WTC11 (cell line): ENCODE measurements at regions not wholly inside any gene's neighbourhood (a gene's known extent, or its start where the extent isn't known, plus 50 kb on each side); places are given as distances from the start of the nearest gene placed in this dataset.

Experiments used
- ATAC-seq: fragments of 200-7000 bp; cut with Tn5 transposase; 2 replicates; pipeline ENCODE4 v1.10.0; 2021; ENCODE audit warnings: mild to moderate bottlenecking, moderate library complexity
- CTCF ChIA-PET: fragments of 300-600 bp; sonication (Branson Sonifier 250); formaldehyde crosslinking; loops from one replicate; lab custom pipeline; 2021; ENCODE audit warnings: antibody characterized with exemption; lab: Charles Lee
- POLR2A ChIA-PET: fragments of 350-600 bp; sonication (Branson Sonifier 250); formaldehyde crosslinking; loops from one replicate; lab custom pipeline; 2021; ENCODE audit warnings: antibody characterized with exemption; lab: Charles Lee
- DNase-seq: peaks from one replicate; pipeline ENCODE4 v3.0.0; 2021; ENCODE audit warnings: low spot score
- H3K27ac Mint-ChIP-seq: 2 replicates; pipeline ENCODE4 v1.8.0; 2021; ENCODE audit warnings: mixed read lengths
- H3K27me3 Mint-ChIP-seq: 2 replicates; pipeline ENCODE4 v1.8.0; 2021; ENCODE audit warnings: low read depth, mild to moderate bottlenecking, moderate library complexity, mixed read lengths
- H3K36me3 Mint-ChIP-seq: 2 replicates; pipeline ENCODE4 v1.8.0; 2021; ENCODE audit warnings: mixed read lengths
- H3K4me1 Mint-ChIP-seq: 2 replicates; pipeline ENCODE4 v1.8.0; 2022; ENCODE audit warnings: mixed read lengths
- H3K4me3 Mint-ChIP-seq: 2 replicates; pipeline ENCODE4 v1.8.0; 2021; ENCODE audit warnings: mild to moderate bottlenecking, moderate library complexity, mixed read lengths
- H3K9me3 Mint-ChIP-seq: 2 replicates; pipeline ENCODE4 v1.8.0; 2021; ENCODE audit warnings: mixed read lengths
- ESRRA ChIP-seq: sonication (generic); formaldehyde crosslinking; IDR thresholded peaks from 2 replicates; pipeline ENCODE4 v1.8.1; 2022; ENCODE audit warnings: mild to moderate bottlenecking, missing genetic modification reagents, borderline replicate concordance
- ETV6 ChIP-seq: sonication (generic); formaldehyde crosslinking; IDR thresholded peaks from 2 replicates; pipeline ENCODE4 v1.8.1; 2022; ENCODE audit warnings: mild to moderate bottlenecking, missing genetic modification reagents
- NFYB ChIP-seq: sonication (generic); formaldehyde crosslinking; conservative IDR thresholded peaks from 2 replicates; pipeline ENCODE4 v1.8.0; 2022; ENCODE audit warnings: low read depth, missing genetic modification reagents
- NR1H2 ChIP-seq: sonication (generic); formaldehyde crosslinking; IDR thresholded peaks from 2 replicates; pipeline ENCODE4 v1.9.0; 2021; ENCODE audit warnings: mild to moderate bottlenecking, moderate library complexity, missing genetic modification reagents
- OVOL2 ChIP-seq: fragments of 250-450 bp; sonication (Bioruptor Pico); IDR thresholded peaks from 2 replicates; pipeline ENCODE4 v1.9.0; 2021; ENCODE audit warnings: mild to moderate bottlenecking, borderline replicate concordance
- TCF7 ChIP-seq: sonication (generic); formaldehyde crosslinking; IDR thresholded peaks from 2 replicates; pipeline ENCODE4 v1.8.0; 2022; ENCODE audit warnings: mild to moderate bottlenecking, low read depth, missing genetic modification reagents, moderate library complexity
- ZNF317 ChIP-seq: sonication (generic); formaldehyde crosslinking; IDR thresholded peaks from 2 replicates; pipeline ENCODE4 v1.8.1; 2023; ENCODE audit warnings: low read depth, mild to moderate bottlenecking, moderate library complexity, missing genetic modification reagents, borderline replicate concordance
- ZNF396 ChIP-seq: fragments of 250-450 bp; sonication (Bioruptor Pico); IDR thresholded peaks from 2 replicates; pipeline ENCODE4 v1.8.0; 2021; ENCODE audit warnings: mild to moderate bottlenecking, moderate library complexity, borderline replicate concordance
- TF ChIP-seq, protein P1 (sequence below): sonication (generic); formaldehyde crosslinking; IDR thresholded peaks from 2 replicates; pipeline ENCODE4 v1.8.1; 2023; ENCODE audit warnings: mild to moderate bottlenecking, missing genetic modification reagents, borderline replicate concordance
- TF ChIP-seq, protein P2 (sequence below): sonication (generic); formaldehyde crosslinking; IDR thresholded peaks from 2 replicates; pipeline ENCODE4 v1.8.0; 2022; ENCODE audit warnings: missing genetic modification reagents
- TF ChIP-seq, protein P3 (sequence below): fragments of 250-450 bp; sonication (Bioruptor Pico); IDR thresholded peaks from 2 replicates; pipeline ENCODE4 v2.1.2; 2022; ENCODE audit warnings: mild to moderate bottlenecking, moderate library complexity
- TF ChIP-seq, protein P4 (sequence below): fragments of 250-450 bp; sonication (Bioruptor Pico); IDR thresholded peaks from 2 replicates; pipeline ENCODE4 v1.9.0; 2021; ENCODE audit warnings: mild to moderate bottlenecking
- TF ChIP-seq, protein P5 (sequence below): fragments of 250-450 bp; sonication (Bioruptor Pico); IDR thresholded peaks from 2 replicates; pipeline ENCODE4 v1.9.0; 2021; ENCODE audit warnings: mild to moderate bottlenecking, borderline replicate concordance
- TF ChIP-seq, protein P6 (sequence below): sonication (generic); formaldehyde crosslinking; IDR thresholded peaks from 2 replicates; pipeline ENCODE4 v1.8.0; 2023; ENCODE audit warnings: mild to moderate bottlenecking, missing genetic modification reagents
- TF ChIP-seq, protein P7 (sequence below): sonication (generic); formaldehyde crosslinking; IDR thresholded peaks from 2 replicates; pipeline ENCODE4 v1.8.0; 2023; ENCODE audit warnings: missing genetic modification reagents
- TF ChIP-seq, protein P8 (sequence below): sonication (generic); formaldehyde crosslinking; IDR thresholded peaks from 2 replicates; pipeline ENCODE4 v1.8.1; 2023; ENCODE audit warnings: mild to moderate bottlenecking, moderate library complexity, missing genetic modification reagents

DNA sequence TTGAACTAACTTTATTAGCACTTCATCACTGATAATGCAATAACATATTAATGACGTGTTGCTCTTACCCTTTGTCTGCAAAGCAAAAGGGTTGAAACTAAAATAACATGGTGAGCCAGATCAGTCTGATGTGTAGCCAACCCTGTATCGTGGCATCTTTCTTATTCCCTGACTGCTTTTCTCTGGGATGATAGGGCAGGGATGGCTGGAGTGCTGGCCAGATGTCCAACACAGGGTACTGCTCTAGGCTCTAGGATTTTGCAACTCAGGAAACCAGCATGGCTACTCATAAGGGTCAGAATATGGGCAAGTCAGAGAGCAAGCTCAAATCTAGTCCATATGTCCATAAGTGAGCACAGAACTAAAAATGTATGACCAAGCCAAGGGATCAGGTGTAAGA lies 129.1 kb downstream of the SLC17A6 start:
- Mint-ChIP-seq H3K27me3 (no peaks in the 10 kb centered on the region), H3K4me1 (peaks cover 7% of the 10 kb centered on the region; the same call in 1 of the 2 replicates), H3K9me3 (no peaks in the 10 kb centered on the region), H3K27ac (no peak overlapping the region), H3K36me3 (no peaks in the 10 kb centered on the region), H3K4me3 (no peak overlapping the region)
- POLR2A ChIA-PET = no interaction called here
- CTCF ChIA-PET = no interaction called here
- ATAC-seq (no peak), DNase-seq (no peak)
- TF ChIP-seq, protein P1, sequence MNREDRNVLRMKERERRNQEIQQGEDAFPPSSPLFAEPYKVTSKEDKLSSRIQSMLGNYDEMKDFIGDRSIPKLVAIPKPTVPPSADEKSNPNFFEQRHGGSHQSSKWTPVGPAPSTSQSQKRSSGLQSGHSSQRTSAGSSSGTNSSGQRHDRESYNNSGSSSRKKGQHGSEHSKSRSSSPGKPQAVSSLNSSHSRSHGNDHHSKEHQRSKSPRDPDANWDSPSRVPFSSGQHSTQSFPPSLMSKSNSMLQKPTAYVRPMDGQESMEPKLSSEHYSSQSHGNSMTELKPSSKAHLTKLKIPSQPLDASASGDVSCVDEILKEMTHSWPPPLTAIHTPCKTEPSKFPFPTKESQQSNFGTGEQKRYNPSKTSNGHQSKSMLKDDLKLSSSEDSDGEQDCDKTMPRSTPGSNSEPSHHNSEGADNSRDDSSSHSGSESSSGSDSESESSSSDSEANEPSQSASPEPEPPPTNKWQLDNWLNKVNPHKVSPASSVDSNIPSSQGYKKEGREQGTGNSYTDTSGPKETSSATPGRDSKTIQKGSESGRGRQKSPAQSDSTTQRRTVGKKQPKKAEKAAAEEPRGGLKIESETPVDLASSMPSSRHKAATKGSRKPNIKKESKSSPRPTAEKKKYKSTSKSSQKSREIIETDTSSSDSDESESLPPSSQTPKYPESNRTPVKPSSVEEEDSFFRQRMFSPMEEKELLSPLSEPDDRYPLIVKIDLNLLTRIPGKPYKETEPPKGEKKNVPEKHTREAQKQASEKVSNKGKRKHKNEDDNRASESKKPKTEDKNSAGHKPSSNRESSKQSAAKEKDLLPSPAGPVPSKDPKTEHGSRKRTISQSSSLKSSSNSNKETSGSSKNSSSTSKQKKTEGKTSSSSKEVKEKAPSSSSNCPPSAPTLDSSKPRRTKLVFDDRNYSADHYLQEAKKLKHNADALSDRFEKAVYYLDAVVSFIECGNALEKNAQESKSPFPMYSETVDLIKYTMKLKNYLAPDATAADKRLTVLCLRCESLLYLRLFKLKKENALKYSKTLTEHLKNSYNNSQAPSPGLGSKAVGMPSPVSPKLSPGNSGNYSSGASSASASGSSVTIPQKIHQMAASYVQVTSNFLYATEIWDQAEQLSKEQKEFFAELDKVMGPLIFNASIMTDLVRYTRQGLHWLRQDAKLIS = no peak
- TF ChIP-seq OVOL2 (CRISPR knock-in tag) = no peak
- TF ChIP-seq NR1H2 (CRISPR knock-in tag) = no peak
- no peak for TF ChIP-seq ZNF396 (CRISPR knock-in tag)
- no peak for TF ChIP-seq ETV6
- TF ChIP-seq, protein P2, sequence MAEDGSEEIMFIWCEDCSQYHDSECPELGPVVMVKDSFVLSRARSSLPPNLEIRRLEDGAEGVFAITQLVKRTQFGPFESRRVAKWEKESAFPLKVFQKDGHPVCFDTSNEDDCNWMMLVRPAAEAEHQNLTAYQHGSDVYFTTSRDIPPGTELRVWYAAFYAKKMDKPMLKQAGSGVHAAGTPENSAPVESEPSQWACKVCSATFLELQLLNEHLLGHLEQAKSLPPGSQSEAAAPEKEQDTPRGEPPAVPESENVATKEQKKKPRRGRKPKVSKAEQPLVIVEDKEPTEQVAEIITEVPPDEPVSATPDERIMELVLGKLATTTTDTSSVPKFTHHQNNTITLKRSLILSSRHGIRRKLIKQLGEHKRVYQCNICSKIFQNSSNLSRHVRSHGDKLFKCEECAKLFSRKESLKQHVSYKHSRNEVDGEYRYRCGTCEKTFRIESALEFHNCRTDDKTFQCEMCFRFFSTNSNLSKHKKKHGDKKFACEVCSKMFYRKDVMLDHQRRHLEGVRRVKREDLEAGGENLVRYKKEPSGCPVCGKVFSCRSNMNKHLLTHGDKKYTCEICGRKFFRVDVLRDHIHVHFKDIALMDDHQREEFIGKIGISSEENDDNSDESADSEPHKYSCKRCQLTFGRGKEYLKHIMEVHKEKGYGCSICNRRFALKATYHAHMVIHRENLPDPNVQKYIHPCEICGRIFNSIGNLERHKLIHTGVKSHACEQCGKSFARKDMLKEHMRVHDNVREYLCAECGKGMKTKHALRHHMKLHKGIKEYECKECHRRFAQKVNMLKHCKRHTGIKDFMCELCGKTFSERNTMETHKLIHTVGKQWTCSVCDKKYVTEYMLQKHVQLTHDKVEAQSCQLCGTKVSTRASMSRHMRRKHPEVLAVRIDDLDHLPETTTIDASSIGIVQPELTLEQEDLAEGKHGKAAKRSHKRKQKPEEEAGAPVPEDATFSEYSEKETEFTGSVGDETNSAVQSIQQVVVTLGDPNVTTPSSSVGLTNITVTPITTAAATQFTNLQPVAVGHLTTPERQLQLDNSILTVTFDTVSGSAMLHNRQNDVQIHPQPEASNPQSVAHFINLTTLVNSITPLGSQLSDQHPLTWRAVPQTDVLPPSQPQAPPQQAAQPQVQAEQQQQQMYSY (CRISPR knock-in tag) = no peak
- no peak for TF ChIP-seq ESRRA (CRISPR knock-in tag)
- TF ChIP-seq, protein P3, sequence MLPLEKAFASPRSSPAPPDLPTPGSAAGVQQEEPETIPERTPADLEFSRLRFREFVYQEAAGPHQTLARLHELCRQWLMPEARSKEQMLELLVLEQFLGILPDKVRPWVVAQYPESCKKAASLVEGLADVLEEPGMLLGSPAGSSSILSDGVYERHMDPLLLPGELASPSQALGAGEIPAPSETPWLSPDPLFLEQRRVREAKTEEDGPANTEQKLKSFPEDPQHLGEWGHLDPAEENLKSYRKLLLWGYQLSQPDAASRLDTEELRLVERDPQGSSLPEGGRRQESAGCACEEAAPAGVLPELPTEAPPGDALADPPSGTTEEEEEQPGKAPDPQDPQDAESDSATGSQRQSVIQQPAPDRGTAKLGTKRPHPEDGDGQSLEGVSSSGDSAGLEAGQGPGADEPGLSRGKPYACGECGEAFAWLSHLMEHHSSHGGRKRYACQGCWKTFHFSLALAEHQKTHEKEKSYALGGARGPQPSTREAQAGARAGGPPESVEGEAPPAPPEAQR = no peak
- no peak for TF ChIP-seq NFYB (CRISPR knock-in tag)
- TF ChIP-seq, protein P4, sequence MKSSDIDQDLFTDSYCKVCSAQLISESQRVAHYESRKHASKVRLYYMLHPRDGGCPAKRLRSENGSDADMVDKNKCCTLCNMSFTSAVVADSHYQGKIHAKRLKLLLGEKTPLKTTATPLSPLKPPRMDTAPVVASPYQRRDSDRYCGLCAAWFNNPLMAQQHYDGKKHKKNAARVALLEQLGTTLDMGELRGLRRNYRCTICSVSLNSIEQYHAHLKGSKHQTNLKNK (CRISPR knock-in tag) = no peak
- TF ChIP-seq, protein P5, sequence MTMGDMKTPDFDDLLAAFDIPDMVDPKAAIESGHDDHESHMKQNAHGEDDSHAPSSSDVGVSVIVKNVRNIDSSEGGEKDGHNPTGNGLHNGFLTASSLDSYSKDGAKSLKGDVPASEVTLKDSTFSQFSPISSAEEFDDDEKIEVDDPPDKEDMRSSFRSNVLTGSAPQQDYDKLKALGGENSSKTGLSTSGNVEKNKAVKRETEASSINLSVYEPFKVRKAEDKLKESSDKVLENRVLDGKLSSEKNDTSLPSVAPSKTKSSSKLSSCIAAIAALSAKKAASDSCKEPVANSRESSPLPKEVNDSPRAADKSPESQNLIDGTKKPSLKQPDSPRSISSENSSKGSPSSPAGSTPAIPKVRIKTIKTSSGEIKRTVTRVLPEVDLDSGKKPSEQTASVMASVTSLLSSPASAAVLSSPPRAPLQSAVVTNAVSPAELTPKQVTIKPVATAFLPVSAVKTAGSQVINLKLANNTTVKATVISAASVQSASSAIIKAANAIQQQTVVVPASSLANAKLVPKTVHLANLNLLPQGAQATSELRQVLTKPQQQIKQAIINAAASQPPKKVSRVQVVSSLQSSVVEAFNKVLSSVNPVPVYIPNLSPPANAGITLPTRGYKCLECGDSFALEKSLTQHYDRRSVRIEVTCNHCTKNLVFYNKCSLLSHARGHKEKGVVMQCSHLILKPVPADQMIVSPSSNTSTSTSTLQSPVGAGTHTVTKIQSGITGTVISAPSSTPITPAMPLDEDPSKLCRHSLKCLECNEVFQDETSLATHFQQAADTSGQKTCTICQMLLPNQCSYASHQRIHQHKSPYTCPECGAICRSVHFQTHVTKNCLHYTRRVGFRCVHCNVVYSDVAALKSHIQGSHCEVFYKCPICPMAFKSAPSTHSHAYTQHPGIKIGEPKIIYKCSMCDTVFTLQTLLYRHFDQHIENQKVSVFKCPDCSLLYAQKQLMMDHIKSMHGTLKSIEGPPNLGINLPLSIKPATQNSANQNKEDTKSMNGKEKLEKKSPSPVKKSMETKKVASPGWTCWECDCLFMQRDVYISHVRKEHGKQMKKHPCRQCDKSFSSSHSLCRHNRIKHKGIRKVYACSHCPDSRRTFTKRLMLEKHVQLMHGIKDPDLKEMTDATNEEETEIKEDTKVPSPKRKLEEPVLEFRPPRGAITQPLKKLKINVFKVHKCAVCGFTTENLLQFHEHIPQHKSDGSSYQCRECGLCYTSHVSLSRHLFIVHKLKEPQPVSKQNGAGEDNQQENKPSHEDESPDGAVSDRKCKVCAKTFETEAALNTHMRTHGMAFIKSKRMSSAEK (CRISPR knock-in tag) = no peak
- no peak for TF ChIP-seq ZNF317
- TF ChIP-seq, protein P6, sequence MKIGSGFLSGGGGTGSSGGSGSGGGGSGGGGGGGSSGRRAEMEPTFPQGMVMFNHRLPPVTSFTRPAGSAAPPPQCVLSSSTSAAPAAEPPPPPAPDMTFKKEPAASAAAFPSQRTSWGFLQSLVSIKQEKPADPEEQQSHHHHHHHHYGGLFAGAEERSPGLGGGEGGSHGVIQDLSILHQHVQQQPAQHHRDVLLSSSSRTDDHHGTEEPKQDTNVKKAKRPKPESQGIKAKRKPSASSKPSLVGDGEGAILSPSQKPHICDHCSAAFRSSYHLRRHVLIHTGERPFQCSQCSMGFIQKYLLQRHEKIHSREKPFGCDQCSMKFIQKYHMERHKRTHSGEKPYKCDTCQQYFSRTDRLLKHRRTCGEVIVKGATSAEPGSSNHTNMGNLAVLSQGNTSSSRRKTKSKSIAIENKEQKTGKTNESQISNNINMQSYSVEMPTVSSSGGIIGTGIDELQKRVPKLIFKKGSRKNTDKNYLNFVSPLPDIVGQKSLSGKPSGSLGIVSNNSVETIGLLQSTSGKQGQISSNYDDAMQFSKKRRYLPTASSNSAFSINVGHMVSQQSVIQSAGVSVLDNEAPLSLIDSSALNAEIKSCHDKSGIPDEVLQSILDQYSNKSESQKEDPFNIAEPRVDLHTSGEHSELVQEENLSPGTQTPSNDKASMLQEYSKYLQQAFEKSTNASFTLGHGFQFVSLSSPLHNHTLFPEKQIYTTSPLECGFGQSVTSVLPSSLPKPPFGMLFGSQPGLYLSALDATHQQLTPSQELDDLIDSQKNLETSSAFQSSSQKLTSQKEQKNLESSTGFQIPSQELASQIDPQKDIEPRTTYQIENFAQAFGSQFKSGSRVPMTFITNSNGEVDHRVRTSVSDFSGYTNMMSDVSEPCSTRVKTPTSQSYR (CRISPR knock-in tag) = no peak
- no peak for TF ChIP-seq TCF7
- TF ChIP-seq, protein P7, sequence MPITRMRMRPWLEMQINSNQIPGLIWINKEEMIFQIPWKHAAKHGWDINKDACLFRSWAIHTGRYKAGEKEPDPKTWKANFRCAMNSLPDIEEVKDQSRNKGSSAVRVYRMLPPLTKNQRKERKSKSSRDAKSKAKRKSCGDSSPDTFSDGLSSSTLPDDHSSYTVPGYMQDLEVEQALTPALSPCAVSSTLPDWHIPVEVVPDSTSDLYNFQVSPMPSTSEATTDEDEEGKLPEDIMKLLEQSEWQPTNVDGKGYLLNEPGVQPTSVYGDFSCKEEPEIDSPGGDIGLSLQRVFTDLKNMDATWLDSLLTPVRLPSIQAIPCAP (CRISPR knock-in tag) = no peak
- TF ChIP-seq, protein P8, sequence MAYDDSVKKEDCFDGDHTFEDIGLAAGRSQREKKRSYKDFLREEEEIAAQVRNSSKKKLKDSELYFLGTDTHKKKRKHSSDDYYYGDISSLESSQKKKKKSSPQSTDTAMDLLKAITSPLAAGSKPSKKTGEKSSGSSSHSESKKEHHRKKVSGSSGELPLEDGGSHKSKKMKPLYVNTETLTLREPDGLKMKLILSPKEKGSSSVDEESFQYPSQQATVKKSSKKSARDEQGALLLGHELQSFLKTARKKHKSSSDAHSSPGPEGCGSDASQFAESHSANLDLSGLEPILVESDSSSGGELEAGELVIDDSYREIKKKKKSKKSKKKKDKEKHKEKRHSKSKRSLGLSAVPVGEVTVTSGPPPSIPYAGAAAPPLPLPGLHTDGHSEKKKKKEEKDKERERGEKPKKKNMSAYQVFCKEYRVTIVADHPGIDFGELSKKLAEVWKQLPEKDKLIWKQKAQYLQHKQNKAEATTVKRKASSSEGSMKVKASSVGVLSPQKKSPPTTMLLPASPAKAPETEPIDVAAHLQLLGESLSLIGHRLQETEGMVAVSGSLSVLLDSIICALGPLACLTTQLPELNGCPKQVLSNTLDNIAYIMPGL (CRISPR knock-in tag) = no peak
